HT-29 (cell line): ENCODE measurements at regions not wholly inside any gene's neighbourhood (a gene's known extent, or its start where the extent isn't known, plus 50 kb on each side); places are given as distances from the start of the nearest gene placed in this dataset.

Experiments used
- DNase-seq: peaks from one replicate; pipeline ENCODE4 v3.0.0-alpha.2; 2015; ENCODE audit warnings: low spot score

- peak; percentile 63 for DNase-seq
Observed at GRCh38 chr4:120977435-120977997, 55.0 kb upstream of the PRDM5 start.

DNA sequence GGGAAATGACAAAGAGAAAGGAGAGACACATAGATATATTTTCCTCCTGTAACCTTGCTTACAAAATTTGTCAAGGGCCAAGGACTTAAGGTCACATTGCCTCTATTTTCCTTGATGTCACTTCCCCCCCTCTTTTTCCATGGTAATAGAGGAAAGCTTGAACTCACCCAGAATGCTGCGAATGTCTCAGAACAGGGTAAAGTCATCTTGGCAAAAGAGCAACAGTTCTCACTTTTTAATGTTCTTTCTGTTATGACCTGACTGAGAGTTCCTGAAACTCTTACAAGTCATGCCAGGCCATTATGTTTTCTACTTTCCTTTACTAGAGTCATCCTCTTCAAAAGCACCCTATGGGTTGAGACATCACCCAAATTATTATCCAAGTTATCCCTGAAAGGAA lies 50.7 kb upstream of the PRDM5 start:
- DNase-seq: no peak
